Natural killer cell (primary cell): ENCODE measurements at regions not wholly inside any gene's neighbourhood (a gene's known extent, or its start where the extent isn't known, plus 50 kb on each side); places are given as distances from the start of the nearest gene placed in this dataset.

Source experiments
- ATAC-seq, 3 donors: fragments of 150-1000 bp in 2 of 3; fragments of 200-7000 bp in 1 of 3; cut with Tn5 transposase; 1 replicate in 1 of 3; 2 replicates in 2 of 3; pipeline ENCODE4 v1.10.0; 2021; ENCODE audit warnings: mild to moderate bottlenecking in 2 of 3, moderate library complexity in 2 of 3
- DNase-seq, 2 donors: peaks; one replicate each; pipeline versions ENCODE4 v3.0.0 to v3.0.0-alpha.2; 2013 to 2021; ENCODE audit warnings: mixed read lengths in 1 of 2
- H3K27ac ChIP-seq: one replicate; pipeline ENCODE4 v1.5.1; 2013; ENCODE audit warnings: mild to moderate bottlenecking, low read length
- H3K27me3 ChIP-seq: one replicate; pipeline ENCODE4 v1.6.1; 2013; ENCODE audit warnings: low read length; ENCODE audit not compliant: control insufficient read depth, insufficient read depth
- H3K36me3 ChIP-seq: one replicate; pipeline ENCODE4 v1.6.1; 2013; ENCODE audit warnings: low read length; ENCODE audit not compliant: control insufficient read depth, insufficient read depth
- H3K4me1 ChIP-seq: one replicate; pipeline ENCODE4 v1.6.1; 2013; ENCODE audit warnings: low read length; ENCODE audit not compliant: control insufficient read depth, insufficient read depth
- H3K4me3 ChIP-seq: one replicate; pipeline ENCODE4 v1.5.1; 2013; ENCODE audit warnings: low read length
- H3K9me3 ChIP-seq: one replicate; pipeline ENCODE4 v1.6.1; 2013; ENCODE audit warnings: low read length; ENCODE audit not compliant: control insufficient read depth, insufficient read depth
- H3K27ac Mint-ChIP-seq, 2 donors: one replicate each; pipeline ENCODE4 v1.8.0; 2022; ENCODE audit warnings: mild to moderate bottlenecking in 2 of 2, mixed read lengths in 2 of 2, moderate library complexity in 1 of 2
- H3K27me3 Mint-ChIP-seq, 2 donors: one replicate each; pipeline ENCODE4 v1.8.0; 2022; ENCODE audit warnings: low read depth in 2 of 2, mixed read lengths in 2 of 2
- H3K36me3 Mint-ChIP-seq: one replicate; pipeline ENCODE4 v1.8.0; 2022; ENCODE audit warnings: mixed read lengths
- H3K4me1 Mint-ChIP-seq, 2 donors: one replicate each; pipeline ENCODE4 v1.8.0; 2022; ENCODE audit warnings: mixed read lengths in 2 of 2
- H3K4me3 Mint-ChIP-seq: one replicate; pipeline ENCODE4 v1.8.0; 2022; ENCODE audit warnings: mild to moderate bottlenecking, moderate library complexity, mixed read lengths
- H3K9me3 Mint-ChIP-seq, 2 donors: one replicate each; pipeline ENCODE4 v1.8.0; 2022; ENCODE audit warnings: mixed read lengths in 2 of 2
- CTCF ChIP-seq: fragments of 200-600 bp; IDR thresholded peaks from one replicate; pipeline ENCODE4 v1.8.0; 2022; ENCODE audit warnings: antibody characterized with exemption
- WGBS: methylation state at CpG from one replicate; pipeline ENCODE4 v1.1.7; 2013; ENCODE audit warnings: missing lambda C conversion rate; ENCODE audit not compliant: insufficient coverage; 5-methylcytosine and 5-hydroxymethylcytosine counted together
- intact Hi-C: fragments of 100-400 bp; cut with micrococcal nuclease; formaldehyde crosslinking; loops from one replicate; pipeline ENCODE4 v1.14.2; 2022

GRCh38 chrX:43564953-43565352 lies 91.1 kb upstream of the MAOA start:
- Mint-ChIP-seq H3K9me3 (no peaks in the 10 kb centered on the region), H3K4me1 (no peaks in the 10 kb centered on the region), H3K4me3 (no peak overlapping the region), H3K27me3 (peaks cover 3 to 22% of the 10 kb centered on the region in 2 donors), H3K27ac (no peak overlapping the region), H3K36me3 (no peaks in the 10 kb centered on the region)
- Histone ChIP-seq H3K4me1 (no peaks in the 10 kb centered on the region), H3K36me3 (no peaks in the 10 kb centered on the region), H3K27ac (no peak overlapping the region), H3K4me3 (no peak overlapping the region), H3K27me3 (no peaks in the 10 kb centered on the region), H3K9me3 (no peaks in the 10 kb centered on the region)
- TF ChIP-seq CTCF: no peak
- no CpG with 5 or more reads among the region's 2 CpGs for WGBS
- DNase-seq: no peak
- ATAC-seq: no peak
- intact Hi-C loops: no loop called here

DNA sequence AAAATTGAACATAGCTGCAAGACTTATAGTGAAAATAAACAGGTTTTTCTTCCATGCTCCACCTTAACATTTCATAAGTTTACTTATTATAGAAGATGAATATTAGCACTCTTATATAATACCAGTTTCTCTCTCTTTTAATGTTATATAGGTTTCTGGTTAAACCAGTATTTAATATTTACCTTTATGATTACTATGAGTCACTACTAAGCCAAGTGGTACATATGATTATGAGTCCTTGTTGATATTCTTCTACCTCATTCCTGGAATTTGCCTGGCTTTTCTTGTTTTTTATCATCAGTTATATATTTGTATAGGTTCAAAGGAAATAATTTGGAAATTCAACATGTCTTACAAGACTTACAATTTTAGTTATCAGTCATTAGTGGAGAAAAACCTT lies 89.9 kb upstream of the MAOA start:
- TF ChIP-seq CTCF: no peak
- Histone ChIP-seq H3K27me3 (no peaks in the 10 kb centered on the region), H3K9me3 (no peaks in the 10 kb centered on the region), H3K4me3 (no peak overlapping the region), H3K4me1 (no peaks in the 10 kb centered on the region), H3K36me3 (no peaks in the 10 kb centered on the region), H3K27ac (no peak overlapping the region)
- ATAC-seq (no peak), DNase-seq (no peak)
- Mint-ChIP-seq H3K9me3 (no peaks in the 10 kb centered on the region), H3K4me3 (no peak overlapping the region), H3K4me1 (no peaks in the 10 kb centered on the region), H3K27me3 (peaks cover 3 to 26% of the 10 kb centered on the region in 2 donors), H3K36me3 (no peaks in the 10 kb centered on the region), H3K27ac (no peak overlapping the region)
- intact Hi-C loops: no loop called here

DNA sequence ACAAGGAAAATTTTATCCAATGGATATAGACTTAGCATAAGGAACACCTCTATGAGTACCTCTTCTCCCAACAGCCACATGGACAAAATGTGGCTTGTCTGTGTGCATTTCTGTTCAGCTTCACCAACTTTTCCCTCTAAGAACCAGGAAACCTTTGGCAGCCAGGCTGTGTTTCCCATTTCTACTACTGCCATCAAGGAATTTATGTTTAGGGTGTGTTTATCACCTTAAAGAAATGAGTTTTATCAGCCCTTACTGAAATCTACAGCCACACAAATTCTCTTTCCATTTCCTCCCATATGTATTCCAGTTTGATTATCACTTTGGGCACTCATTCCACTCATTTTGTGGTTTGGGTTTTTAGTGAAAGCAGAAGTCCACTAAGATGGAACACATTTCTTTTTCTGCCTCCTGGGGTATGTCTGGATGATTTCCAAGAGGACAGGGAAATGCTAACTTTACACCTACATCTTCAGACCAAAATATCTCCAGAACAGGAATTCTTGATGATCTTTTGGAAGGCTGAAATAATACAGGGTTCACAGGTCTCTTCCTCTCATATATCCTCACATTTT lies 82.6 kb upstream of the MAOA start:
- TF ChIP-seq CTCF: no peak
- no peaks in the 10 kb centered on the region for H3K9me3 Mint-ChIP-seq
- ATAC-seq (no peak), DNase-seq (no peak)
- Histone ChIP-seq H3K9me3 (no peaks in the 10 kb centered on the region), H3K27ac (no peak overlapping the region), H3K36me3 (no peaks in the 10 kb centered on the region), H3K4me1 (no peaks in the 10 kb centered on the region), H3K27me3 (no peaks in the 10 kb centered on the region), H3K4me3 (no peak overlapping the region)
- intact Hi-C loops: no loop called here
- H3K36me3 Mint-ChIP-seq: no peaks in the 10 kb centered on the region
- no peaks in the 10 kb centered on the region for H3K4me1 Mint-ChIP-seq
- H3K4me3 Mint-ChIP-seq: no peak overlapping the region
- no peak overlapping the region for H3K27ac Mint-ChIP-seq
- H3K27me3 Mint-ChIP-seq: peaks cover 4 to 42% of the 10 kb centered on the region in 2 donors

GRCh38 chrX:43580621-43581020 lies 75.5 kb upstream of the MAOA start:
- intact Hi-C loops: no loop called here
- Mint-ChIP-seq H3K36me3 (no peaks in the 10 kb centered on the region), H3K27ac (no peak overlapping the region), H3K4me1 (no peaks in the 10 kb centered on the region), H3K9me3 (no peaks in the 10 kb centered on the region), H3K27me3 (peaks cover 4 to 34% of the 10 kb centered on the region in 2 donors), H3K4me3 (no peak overlapping the region)
- no peaks in the 10 kb centered on the region for H3K36me3 ChIP-seq
- no peak for DNase-seq
- H3K27ac ChIP-seq: no peak overlapping the region
- H3K9me3 ChIP-seq: no peaks in the 10 kb centered on the region
- no peaks in the 10 kb centered on the region for H3K27me3 ChIP-seq
- H3K4me1 ChIP-seq: no peaks in the 10 kb centered on the region
- ATAC-seq: no peak
- TF ChIP-seq CTCF: no peak
- H3K4me3 ChIP-seq: no peak overlapping the region
- no CpG with 5 or more reads among the region's 4 CpGs for WGBS
